Ovary (tissue), 7 donors: ENCODE measurements at regions not wholly inside any gene's neighbourhood (a gene's known extent, or its start where the extent isn't known, plus 50 kb on each side); places are given as distances from the start of the nearest gene placed in this dataset.

Source experiments
- DNase-seq, 5 donors: peaks; one replicate each; pipeline ENCODE4 v3.0.0-alpha.2; 2019 to 2020
- H3K27ac ChIP-seq, 2 donors: fragments of 200-600 bp; one replicate each; pipeline versions ENCODE4 v1.5.1 to v1.8.0; 2019 to 2022
- H3K27me3 ChIP-seq: fragments of 200-600 bp; one replicate; pipeline ENCODE4 v1.8.0; 2022
- H3K36me3 ChIP-seq: fragments of 200-600 bp; sonication (generic); one replicate; pipeline ENCODE4 v1.5.1; 2019
- H3K4me1 ChIP-seq: one replicate; pipeline ENCODE4 v1.8.1; 2013; ENCODE audit warnings: mild to moderate bottlenecking, moderate library complexity; ENCODE audit not compliant: insufficient read depth
- H3K4me3 ChIP-seq: fragments of 200-600 bp; sonication (generic); one replicate; pipeline ENCODE4 v1.5.1; 2017
- H3K9me3 ChIP-seq, 2 donors: fragments of 200-600 bp in 1 of 2; sonication (generic) in 1 of 2; one replicate each; pipeline versions ENCODE4 v1.5.1 to v1.8.1; 2013 to 2019; ENCODE audit warnings: mild to moderate bottlenecking in 1 of 2, moderate library complexity in 1 of 2
- CTCF ChIP-seq, 3 donors: fragments of 450-650 bp in 2 of 3; fragments of 200-600 bp in 1 of 3; IDR thresholded peaks; one replicate each; pipeline versions ENCODE4 v1.5.1 to v1.8.0; 2016 to 2022; ENCODE audit warnings: antibody characterized with exemption in 3 of 3, mild to moderate bottlenecking in 1 of 3
- EP300 ChIP-seq: sonication (generic); formaldehyde crosslinking; IDR thresholded peaks from one replicate; pipeline ENCODE4 v1.6.1; 2017; ENCODE audit warnings: antibody characterized with exemption
- POLR2A ChIP-seq: fragments of 450-650 bp; IDR thresholded peaks from one replicate; pipeline ENCODE4 v1.6.1; 2017; ENCODE audit warnings: antibody characterized with exemption, mild to moderate bottlenecking, moderate library complexity
- WGBS, 3 donors: extraction: QIAGEN DNeasy Blood & Tissue Kit in 1 of 3; methylation state at CpG; one replicate each; pipeline versions ENCODE4 v1.1.5 to v1.1.7; 2013 to 2017; 5-methylcytosine and 5-hydroxymethylcytosine counted together
- intact Hi-C, 4 donors: fragments of 100-400 bp; cut with DNase I; formaldehyde crosslinking; loops; one replicate each; pipeline versions ENCODE4 v1.11.0 to v1.15.1; 2022 to 2023
- donor health status: DM: no; HTN: no; CAD: no; lungs with moderate emphysema.
- donor health status: DM: no; HTN: no; CAD: no.
- donor health status: Bipolar disorder and iron deficiency.
- donor health status: DM: no; HTN: no; CAD: no.
- donor health status: DM: yes; HTN: yes; CAD: no.

- Histone ChIP-seq H3K27ac (no peak overlapping the region), H3K27me3 (no peaks in the 10 kb centered on the region), H3K4me3 (no peak overlapping the region), H3K4me1 (peaks cover 2% of the 10 kb centered on the region), H3K36me3 (no peaks in the 10 kb centered on the region), H3K9me3 (no peaks in the 10 kb centered on the region)
- 92 to 96% (median 96%) methylated on average over 2 of the region's 2 CpGs for WGBS, 3 donors
- no peak for TF ChIP-seq POLR2A
- TF ChIP-seq EP300: no peak
- TF ChIP-seq CTCF (IDR thresholded peaks at IDR 0.05): no peak
- DNase-seq: no peak
- intact Hi-C loops: no loop called here
Observed at GRCh38 chr3:102133376-102133775, 284.1 kb downstream of the NFKBIZ start.

- TF ChIP-seq EP300 (no peak), CTCF (IDR thresholded peaks at IDR 0.05) (no peak), POLR2A (no peak)
- Histone ChIP-seq H3K27me3 (no peaks in the 10 kb centered on the region), H3K4me1 (peaks cover under 1% of the 10 kb centered on the region), H3K4me3 (no peak overlapping the region), H3K36me3 (no peaks in the 10 kb centered on the region), H3K9me3 (no peaks in the 10 kb centered on the region), H3K27ac (no peak overlapping the region)
- no peak for DNase-seq
- intact Hi-C loops: no loop called here
- WGBS, 3 donors: 80 to 94% (median 84%) methylated on average over 5 of the region's 5 CpGs
Observed at GRCh38 chr3:102135316-102135715, 286.0 kb downstream of the NFKBIZ start.

- no peak for TF ChIP-seq POLR2A
- DNase-seq: no peak
- Histone ChIP-seq H3K27me3 (no peaks in the 10 kb centered on the region), H3K36me3 (no peaks in the 10 kb centered on the region), H3K4me1 (peaks cover 1% of the 10 kb centered on the region), H3K9me3 (no peaks in the 10 kb centered on the region), H3K4me3 (no peak overlapping the region), H3K27ac (no peak overlapping the region)
- 89 to 100% (median 91%) methylated on average over 2 of the region's 2 CpGs for WGBS, 3 donors
- intact Hi-C loops: no loop called here
Observed at GRCh38 chr3:102136183-102136582, 286.9 kb downstream of the NFKBIZ start.

GRCh38 chr3:102140116-102140515, 290.8 kb downstream of the NFKBIZ start:
- no peaks in the 10 kb centered on the region for H3K27me3 ChIP-seq
- no peak for DNase-seq
- intact Hi-C loops: no loop called here
- no peak overlapping the region for H3K27ac ChIP-seq
- peaks cover 2% of the 10 kb centered on the region for H3K4me1 ChIP-seq
- no peaks in the 10 kb centered on the region for H3K9me3 ChIP-seq
- no peak overlapping the region for H3K4me3 ChIP-seq
- 90 to 93% (median 91%) methylated on average over 3 of the region's 3 CpGs for WGBS, 3 donors
- TF ChIP-seq CTCF (IDR thresholded peaks at IDR 0.05): no peak
- no peak for TF ChIP-seq POLR2A
- no peak for TF ChIP-seq EP300
- H3K36me3 ChIP-seq: no peaks in the 10 kb centered on the region

GRCh38 chr3:102141096-102141927, 292.0 kb downstream of the NFKBIZ start:
- no peak for DNase-seq
- H3K36me3 ChIP-seq: no peaks in the 10 kb centered on the region
- H3K4me1 ChIP-seq: peaks cover 2% of the 10 kb centered on the region
- H3K9me3 ChIP-seq: no peaks in the 10 kb centered on the region
- peak overlapping the region in 1 of 2 donors; percentile 2 for H3K27ac ChIP-seq
- no peak overlapping the region for H3K4me3 ChIP-seq
- no peaks in the 10 kb centered on the region for H3K27me3 ChIP-seq
- TF ChIP-seq EP300 (no peak), POLR2A (no peak), CTCF (IDR thresholded peaks at IDR 0.05) (no peak)
- WGBS, 3 donors: 32 to 35% (median 35%) methylated on average over 5 of the region's 5 CpGs
- intact Hi-C loops: no loop called here
